NCI-H524 (cell line): ENCODE measurements at regions not wholly inside any gene's neighbourhood (a gene's known extent, or its start where the extent isn't known, plus 50 kb on each side); places are given as distances from the start of the nearest gene placed in this dataset.
"Not testable (repeated sequence)": the region's sequence is repeated elsewhere in the genome, so short reads cannot be mapped to it uniquely, and the experiment has no call there.

Source experiments
- DNase-seq, 2 experiments: peaks; one replicate each; lab custom pipeline; 2025; lab: John Stamatoyannopoulos, UW

GRCh38 chr2:39830610-39831009 is 51.6 kb upstream of the THUMPD2 start:
- not testable (repeated sequence) for DNase-seq
